HG02884 (cell line): ENCODE measurements at regions not wholly inside any gene's neighbourhood (a gene's known extent, or its start where the extent isn't known, plus 50 kb on each side); places are given as distances from the start of the nearest gene placed in this dataset.
"Not testable (repeated sequence)": the region's sequence is repeated elsewhere in the genome, so short reads cannot be mapped to it uniquely, and the experiment has no call there.

Experiments used
- ATAC-seq: cut with Tn5 transposase; IDR thresholded peaks from one replicate; pipeline ENCODE4 v1.9.1; 2021; ENCODE audit warnings: mild to moderate bottlenecking, moderate library complexity; ENCODE audit not compliant: unreplicated experiment

DNA sequence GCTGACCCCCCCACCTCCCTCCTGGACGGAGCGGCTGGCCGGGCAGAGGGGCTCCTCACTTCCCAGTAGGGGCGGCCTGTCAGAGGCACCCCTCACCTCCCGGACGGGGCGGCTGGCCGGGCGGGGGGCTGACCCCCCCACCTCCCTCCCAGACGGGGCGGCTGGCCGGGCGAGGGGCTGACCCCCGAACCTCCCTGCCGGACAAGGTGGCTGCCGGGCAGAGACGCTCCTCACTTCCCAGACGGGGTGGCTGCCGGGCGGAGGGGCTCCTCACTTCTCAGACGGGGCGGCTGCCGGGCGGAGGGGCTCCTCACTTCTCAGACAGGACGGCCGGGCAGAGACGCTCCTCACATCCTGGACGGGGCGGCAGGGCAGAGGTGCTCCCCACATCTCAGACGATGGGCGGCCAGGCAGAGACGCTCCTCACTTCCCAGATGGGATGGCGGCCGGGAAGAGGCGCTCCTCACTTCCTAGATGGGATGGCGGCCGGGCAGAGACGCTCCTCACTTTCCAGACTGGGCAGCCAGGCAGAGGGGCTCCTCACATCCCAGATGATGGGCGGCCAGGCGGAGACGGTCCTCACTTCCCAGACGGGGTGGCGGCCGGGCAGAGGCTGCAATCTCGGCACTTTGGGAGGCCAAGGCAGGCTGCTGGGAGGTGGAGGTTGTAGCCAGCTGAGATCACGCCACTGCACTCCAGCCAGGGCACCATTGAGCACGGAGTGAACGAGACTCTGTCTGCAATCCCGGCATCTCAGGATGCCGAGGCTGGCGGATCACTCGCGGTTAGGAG is 66.2 kb upstream of the PAPPA2 start:
- ATAC-seq: not testable (repeated sequence)

DNA sequence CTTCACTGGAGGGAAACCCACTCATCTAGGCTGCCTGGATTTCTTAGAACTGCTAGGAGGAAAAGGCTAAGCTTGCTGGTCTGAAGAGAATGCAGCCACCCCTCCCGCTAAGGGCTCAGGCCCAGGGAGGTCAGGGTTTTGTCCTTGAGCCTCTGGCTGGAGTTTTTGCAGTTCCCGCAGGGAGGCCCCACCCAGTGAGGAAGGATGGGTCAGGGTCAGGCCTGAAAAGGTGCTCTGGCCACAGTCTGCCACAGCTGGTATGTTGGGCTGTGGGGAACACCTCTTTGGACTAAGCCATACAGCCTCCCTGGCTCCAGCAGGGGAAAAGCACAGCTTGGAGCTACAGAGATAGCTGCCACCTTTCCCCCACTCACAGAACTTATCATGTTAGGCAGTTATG is 71.4 kb upstream of the PAPPA2 start:
- ATAC-seq: no peak

DNA sequence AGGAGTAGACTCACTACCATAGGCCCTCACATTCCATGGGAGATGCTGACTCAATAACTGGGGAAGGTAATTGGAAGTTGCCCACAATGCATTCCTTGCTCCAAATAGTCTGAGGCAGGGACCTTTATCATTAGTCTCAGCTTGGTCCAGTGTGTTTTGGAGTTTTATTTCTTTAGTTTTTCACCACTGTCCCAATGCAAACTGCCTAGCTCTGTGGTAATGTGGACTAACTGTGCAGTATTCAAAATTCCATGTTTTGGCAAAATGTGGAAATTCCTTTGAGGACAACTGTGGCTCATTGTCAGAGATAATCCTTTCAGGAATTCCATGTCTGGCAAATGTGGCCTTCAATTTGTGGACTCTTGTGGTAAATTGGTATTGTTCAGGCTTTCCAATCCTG is 78.1 kb upstream of the PAPPA2 start:
- no peak for ATAC-seq

DNA sequence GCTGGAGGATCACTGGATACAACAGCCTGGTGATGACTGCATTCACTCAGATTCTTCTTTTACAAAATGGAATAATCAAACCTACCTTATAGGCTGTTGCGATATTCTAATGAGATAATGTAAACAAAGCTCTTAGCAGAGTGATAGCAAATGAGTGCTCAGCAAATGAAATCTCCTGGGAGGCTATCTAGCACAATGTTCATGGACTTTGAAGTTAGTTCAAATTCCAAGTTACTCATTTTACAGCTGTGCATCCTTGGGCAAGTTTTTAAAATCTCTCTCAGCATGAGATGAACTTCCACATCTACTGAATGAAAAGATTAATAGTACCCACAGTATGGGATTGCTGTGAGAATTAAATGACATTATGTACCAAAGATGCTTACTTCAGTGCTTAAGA is 80.8 kb upstream of the PAPPA2 start:
- ATAC-seq: no peak

DNA sequence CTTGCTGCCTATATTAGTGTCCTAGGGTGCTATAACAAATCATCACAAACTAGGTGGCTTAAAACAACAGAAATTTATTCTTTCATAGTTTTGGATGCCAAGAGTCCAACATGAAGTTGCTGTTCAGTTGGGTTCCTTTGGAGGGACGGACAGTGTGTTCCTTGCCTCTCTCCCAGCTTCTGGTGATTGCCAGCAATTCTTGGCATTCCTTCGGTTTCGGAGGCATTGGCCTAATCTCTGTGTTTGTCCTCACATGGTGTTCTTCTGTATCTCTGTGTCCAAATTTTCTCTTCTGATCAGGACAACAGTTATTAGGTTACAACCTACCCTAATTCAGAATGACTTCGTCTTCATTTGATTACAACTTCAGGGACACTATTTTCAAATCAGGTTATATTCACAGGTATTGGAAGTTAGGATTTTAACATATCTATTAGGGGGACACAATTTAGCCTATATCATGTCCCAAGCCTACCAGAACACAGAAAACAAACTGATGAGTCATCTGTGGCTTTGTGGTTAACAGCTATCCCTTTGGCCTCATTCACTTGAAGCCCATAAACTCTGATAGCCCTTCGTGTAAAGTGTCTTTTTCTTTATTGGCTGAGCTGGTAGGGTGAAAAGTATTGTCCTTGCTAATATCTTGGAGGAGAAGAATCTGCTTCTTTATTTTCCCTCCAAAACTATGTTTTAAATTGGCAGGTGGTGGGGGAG is 83.2 kb upstream of the PAPPA2 start:
- no peak for ATAC-seq

DNA sequence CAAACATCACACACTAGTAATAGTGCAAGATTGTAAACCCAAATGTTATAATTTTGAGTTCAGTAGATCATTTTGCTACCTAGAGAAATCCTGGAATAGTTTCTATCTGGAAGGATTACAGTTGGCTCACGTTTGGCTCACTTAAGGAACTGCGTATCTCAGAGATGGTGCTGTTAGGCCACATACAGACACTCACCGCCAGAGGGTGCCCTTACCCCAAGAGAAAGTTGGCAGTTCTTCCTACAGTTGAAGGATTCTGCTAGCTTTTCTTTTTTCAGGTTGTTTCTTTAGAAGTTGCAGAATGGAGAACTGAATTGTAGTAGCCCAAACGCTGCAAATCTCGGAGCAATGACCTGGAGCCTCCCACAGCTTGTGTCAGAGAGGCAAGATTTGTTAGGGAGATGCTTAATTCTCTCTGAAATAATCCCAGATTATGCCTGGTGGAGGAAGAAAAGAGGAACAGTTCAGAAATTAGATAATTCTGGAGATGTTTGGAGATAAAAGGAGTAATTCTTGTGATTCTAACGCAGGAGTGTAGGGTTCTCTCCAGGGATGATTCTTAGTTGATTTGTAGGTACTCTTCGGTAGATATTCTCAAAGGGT is 87.9 kb upstream of the PAPPA2 start:
- peak; percentile 93 for ATAC-seq

DNA sequence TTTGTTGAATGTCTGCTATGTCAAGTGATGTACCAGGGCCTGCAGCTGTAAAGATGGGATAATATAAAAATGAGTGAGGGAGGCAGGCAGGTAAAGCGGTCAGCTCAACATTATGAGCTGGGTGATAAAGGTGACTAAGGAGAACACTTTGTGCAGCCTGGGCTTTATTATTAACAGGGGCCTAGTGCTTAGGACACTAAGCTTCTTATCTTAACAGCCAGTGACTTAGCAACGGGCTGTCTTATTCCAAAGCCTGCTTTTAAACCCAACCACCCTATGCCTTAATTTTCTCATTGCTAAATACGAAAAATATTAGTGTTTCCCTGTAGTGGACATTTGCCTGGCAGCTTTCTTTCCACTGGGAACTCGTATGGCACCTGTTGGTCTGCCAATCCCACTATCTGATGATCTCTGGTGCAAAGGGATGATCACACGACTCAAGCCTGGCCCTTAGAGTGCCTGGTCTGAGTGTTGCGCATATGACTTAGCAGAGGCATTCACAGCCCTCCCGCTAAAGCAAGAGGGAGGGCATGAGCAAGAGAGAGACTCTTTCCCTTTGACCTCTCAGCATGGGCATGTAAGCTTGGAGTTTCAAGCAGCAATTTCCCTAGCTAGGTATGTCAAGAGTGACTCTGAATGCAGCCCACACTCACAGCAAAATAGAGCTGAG is 98.6 kb upstream of the PAPPA2 start:
- ATAC-seq: no peak

DNA sequence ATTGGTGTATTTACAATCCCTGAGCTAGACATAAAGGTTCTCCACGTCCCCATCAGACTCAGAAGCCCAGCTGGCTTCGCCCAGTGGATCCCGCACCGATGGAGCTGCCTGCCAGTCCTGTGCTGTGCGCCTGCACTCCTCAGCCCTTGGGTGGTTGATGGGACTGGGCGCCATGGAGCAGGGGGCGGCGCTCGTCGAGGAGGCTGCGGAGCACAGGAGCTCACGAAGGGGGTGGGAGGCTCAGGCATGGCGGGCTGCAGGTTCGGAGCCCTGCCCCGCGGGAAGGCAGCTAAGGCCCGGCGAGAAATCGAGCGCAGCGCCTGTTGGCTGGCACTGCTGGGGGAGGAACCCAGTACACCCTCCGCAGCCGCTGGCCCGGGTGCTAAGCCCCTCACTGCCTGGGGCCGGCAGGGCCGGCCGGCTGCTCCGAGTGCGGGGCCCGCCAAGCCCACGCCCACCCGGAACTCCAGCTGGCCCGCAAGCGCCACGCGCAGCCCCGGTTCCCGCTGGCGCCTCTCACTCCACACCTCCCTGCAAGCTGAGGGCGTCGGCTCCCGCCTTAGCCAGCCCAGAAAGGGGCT is 113.8 kb upstream of the PAPPA2 start:
- ATAC-seq: not testable (repeated sequence)

DNA sequence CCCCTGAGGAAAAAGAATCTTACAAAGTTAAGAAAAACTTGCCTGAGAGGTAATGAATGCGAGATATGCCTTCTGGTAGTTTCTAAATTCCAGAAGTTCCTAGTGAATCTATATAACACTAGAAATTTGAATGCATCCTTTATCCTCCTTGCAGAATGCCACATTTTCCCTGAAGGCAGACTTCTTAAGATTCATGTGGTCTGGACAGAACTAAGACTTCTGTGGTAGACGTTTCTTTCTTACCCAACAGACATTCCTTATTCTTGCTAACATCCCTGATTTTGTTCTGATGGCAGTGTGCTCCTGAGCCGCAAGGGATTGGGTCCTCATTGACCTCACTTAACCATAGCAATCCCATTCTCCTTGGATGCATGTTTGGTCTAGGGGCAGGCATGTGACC is 121.3 kb upstream of the PAPPA2 start:
- no peak for ATAC-seq

DNA sequence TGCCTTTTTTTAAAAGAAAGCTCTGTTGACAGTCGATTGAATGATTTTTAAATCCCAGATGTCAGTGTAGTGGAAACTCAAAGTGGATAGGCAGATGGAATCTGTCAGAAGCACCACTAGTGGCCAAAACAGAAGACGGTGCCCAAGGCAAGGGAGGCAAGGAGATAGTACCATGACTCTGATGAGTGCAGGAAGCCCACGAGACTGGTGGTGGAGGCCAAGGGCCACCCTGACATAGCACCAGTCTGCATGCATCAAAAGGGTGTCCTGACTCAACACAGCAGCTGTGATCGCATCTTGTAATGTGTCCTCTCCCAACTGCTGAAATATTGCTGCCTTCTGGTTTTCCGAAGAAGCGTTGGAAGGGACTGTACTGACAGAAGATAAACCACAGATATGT is 124.1 kb upstream of the PAPPA2 start:
- ATAC-seq: no peak

DNA sequence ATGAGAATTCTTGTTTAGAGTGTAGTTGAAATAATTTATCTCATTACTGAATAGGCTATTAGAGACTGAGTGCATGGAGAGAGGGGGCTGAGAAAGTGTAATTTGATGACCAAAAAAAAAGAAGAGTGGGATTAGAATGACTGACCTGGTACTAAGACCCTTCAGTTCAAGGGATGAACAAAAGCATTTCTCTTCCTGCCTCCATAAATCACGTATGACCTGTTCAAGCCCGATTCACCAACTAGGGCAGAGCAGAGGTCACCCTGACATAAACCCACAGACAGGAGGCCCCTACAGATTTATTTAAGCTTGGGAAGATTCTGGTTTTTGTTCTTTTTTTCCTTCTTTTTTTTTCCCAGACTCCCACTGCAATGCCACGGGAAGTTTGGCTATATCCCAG is 123.7 kb upstream of the COP1 start:
- ATAC-seq: no peak

DNA sequence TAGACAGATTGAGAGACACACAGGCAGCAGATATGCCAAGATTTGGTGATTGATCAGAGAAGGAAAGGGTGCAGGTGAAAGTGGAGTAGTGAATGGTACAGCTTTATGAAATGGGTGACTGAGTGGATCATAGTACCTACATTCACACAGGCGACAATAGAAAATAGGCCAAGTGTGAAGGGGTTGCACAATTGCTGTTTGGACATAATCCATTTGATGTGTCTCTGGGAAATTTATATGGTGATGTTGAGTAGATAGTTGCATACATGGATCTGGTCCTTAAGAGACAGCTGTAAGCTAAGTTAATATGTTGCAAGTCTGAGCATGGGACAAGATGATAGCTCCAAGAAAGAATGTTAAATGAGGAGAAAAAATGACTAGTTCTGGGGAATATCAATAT is 118.6 kb upstream of the COP1 start:
- no peak for ATAC-seq

DNA sequence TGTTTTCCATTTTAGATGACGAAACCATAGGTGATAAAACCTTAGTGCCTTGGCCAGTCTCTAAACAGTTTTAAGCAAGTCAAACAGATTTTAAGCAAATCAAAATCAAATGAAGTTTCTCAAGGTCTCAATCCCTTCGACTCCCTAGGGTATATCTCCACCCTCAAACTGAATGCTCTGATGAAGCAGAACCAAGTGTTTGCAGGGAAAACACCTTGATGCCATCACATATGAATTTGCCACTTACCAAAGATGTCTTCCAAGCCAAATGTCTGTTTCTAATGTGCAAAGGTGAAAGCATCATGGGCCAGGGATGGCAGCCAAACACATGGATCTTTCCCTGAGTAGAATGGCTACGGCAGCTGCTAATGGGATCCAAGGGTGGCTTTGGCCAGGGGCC is 116.4 kb upstream of the COP1 start:
- ATAC-seq: no peak

DNA sequence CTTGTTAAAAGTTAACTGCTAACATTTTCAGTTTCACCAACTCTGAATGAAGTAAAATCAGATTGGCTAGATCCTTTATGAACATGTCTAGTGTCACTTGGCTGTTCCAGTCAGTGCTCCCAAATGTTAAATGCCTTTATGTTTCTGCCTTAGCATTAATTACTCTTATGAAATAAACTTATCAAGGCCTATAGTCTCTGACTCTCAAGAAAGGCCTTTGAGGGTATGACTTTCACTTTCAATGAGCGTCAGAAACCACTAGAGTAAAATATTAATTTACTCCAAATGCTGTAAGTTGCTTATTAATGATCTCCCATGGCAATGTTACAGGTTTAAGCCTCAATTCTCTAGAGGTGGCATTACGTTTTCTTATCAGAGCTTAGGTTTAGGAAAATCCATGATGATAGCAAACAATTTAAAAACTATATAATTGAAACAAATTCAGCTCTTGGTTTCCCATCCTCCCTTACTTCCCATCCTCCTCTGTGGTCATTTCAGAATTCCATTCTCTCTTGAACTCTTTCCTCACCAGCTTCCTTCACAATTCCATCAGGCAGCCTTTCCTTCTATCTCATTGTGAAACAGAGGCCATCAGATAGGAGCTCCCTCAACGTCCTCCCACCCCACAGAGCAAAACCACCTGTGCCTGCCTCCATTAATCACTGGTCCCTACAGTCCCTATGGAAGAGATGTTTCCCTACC is 108.6 kb upstream of the COP1 start:
- no peak for ATAC-seq

DNA sequence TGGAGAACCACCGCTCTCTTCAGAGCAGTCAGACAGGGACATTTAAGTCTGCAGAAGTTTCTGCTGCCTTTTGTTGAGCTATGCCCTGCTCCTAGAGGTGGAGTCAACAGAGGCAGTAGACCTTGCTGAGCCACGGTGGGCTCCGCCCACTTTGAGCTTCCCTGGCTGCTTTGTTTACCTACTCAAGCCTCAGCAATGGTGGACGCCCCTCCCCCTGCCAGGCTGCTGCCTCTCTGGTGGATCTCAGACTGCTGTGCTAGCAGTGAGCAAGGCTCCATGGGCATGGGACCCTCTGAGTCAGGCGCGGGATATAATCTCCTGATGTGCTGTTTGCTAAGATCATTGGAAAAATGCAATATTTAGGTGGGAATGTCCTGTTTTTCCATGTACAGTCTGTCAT is 89.5 kb upstream of the COP1 start:
- not testable (repeated sequence) for ATAC-seq

DNA sequence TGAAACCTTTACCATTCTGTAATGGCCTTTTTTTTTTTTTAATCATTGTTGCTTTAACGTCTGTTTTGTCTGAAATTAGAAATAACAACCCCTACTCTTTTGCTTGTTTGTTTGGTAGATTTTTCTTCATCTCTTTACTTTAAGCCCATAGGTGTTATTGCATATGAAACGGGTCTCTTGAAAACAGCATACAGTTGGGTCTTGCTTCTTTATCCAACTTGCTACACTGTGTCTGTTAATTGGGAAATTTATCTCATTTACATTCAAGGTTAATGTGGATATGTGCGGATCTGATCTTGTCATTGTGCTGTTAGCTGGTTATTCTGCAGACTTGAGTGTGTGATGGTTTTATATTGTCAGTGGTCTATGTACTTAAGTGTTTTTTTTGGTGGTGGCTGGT is 78.9 kb upstream of the COP1 start:
- ATAC-seq: no peak

DNA sequence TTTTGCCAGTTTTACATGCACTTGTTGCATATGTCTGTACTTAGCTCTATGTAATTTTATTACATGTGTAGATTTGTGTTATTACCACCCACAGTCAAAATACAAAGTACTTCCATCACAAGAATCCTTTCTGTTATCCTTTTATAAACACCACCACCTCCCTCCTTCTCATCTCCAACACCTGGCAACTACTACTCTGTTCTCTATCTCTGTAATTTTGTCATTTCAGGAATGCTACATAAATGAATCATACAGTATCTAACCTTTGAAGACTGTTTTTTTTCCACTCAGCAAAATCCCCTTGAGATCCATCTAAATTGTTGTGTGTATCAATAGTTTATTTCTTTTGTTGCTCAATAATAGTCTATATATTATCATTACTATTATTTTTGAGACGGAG is 64.5 kb upstream of the COP1 start:
- ATAC-seq: no peak
